ENCODE measurements at regions not wholly inside any gene's neighbourhood (a gene's known extent, or its start where the extent isn't known, plus 50 kb on each side); places are given as distances from the start of the nearest gene placed in this dataset.

DNA sequence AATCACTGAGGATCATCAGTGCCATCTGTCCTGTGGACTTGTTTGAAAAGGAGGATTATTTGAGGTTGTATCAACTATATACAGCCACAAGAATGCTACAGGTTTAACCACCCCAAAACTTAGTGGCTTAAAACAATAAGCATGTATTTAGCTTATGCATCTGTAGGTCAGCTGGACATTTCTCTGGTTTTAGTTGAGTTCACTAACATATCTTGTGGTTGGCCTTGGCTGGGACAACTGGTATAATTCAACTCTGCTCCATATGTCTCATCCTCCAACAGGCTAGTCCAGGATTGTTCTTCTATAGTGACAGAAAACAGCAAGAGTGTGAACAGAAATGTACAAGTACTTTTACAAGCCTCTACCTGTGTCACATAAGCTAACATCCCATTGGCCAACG lies 49.9 kb upstream of the SOX6 start:
- intact Hi-C loops (cut with DNase I; ENCODE audit: low total_unique reads) = no loop called here
- H3K4me3 ChIP-seq (ENCODE audit: low read depth, poor library complexity, severe bottlenecking) = no peak overlapping the region
- WGBS, 2 donors = 85 to 89% methylated on average over 1 of the region's 1 CpG
- DNase-seq (ENCODE audit: low spot score in 2 of 2) = no peak
- TF ChIP-seq, protein P1, sequence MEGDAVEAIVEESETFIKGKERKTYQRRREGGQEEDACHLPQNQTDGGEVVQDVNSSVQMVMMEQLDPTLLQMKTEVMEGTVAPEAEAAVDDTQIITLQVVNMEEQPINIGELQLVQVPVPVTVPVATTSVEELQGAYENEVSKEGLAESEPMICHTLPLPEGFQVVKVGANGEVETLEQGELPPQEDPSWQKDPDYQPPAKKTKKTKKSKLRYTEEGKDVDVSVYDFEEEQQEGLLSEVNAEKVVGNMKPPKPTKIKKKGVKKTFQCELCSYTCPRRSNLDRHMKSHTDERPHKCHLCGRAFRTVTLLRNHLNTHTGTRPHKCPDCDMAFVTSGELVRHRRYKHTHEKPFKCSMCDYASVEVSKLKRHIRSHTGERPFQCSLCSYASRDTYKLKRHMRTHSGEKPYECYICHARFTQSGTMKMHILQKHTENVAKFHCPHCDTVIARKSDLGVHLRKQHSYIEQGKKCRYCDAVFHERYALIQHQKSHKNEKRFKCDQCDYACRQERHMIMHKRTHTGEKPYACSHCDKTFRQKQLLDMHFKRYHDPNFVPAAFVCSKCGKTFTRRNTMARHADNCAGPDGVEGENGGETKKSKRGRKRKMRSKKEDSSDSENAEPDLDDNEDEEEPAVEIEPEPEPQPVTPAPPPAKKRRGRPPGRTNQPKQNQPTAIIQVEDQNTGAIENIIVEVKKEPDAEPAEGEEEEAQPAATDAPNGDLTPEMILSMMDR (IDR thresholded peaks at IDR 0.05) = no peak
- no peak for TF ChIP-seq POLR2A (IDR thresholded peaks at IDR 0.05)
